Thyroid gland (tissue), 4 donors: ENCODE measurements at regions not wholly inside any gene's neighbourhood (a gene's known extent, or its start where the extent isn't known, plus 50 kb on each side); places are given as distances from the start of the nearest gene placed in this dataset.

Experiments
- DNase-seq, 2 donors: peaks; one replicate each; pipeline ENCODE4 v3.0.0-alpha.2; 2019
- H3K27ac ChIP-seq, 3 donors: fragments of 200-600 bp; sonication (generic); 1 replicate in 2 of 3; 2 replicates in 1 of 3; pipeline ENCODE4 v1.5.1; 2016 to 2019; ENCODE audit warnings: mild to moderate bottlenecking in 1 of 3, moderate library complexity in 1 of 3
- H3K27me3 ChIP-seq: fragments of 200-600 bp; sonication (generic); one replicate; pipeline ENCODE4 v1.5.1; 2019
- H3K36me3 ChIP-seq, 2 donors: fragments of 200-600 bp; sonication (generic); one replicate each; pipeline ENCODE4 v1.5.1; 2016 to 2019
- H3K4me1 ChIP-seq, 2 donors: fragments of 200-600 bp; sonication (generic); one replicate each; pipeline ENCODE4 v1.5.1; 2017 to 2019
- H3K4me3 ChIP-seq, 3 donors: fragments of 200-600 bp; sonication (generic); replicated peaks in 1 of 3; 1 replicate in 2 of 3; 2 replicates in 1 of 3; pipeline ENCODE4 v1.5.1; 2016; ENCODE audit warnings: mild to moderate bottlenecking in 1 of 3
- H3K9me3 ChIP-seq: fragments of 200-600 bp; sonication (generic); one replicate; pipeline ENCODE4 v1.5.1; 2017
- CTCF ChIP-seq, 6 experiments: fragments of 200-600 bp in 3 of 6; fragments of 450-650 bp in 3 of 6; sonication (generic) in 3 of 6; IDR thresholded peaks; one replicate each; pipeline ENCODE4 v1.5.1; 2016 to 2019; ENCODE audit warnings: antibody characterized with exemption in 6 of 6, mild to moderate bottlenecking in 2 of 6, inconsistent platforms in 1 of 6, moderate library complexity in 1 of 6
- POLR2A ChIP-seq, 2 donors: fragments of 450-650 bp; IDR thresholded peaks; one replicate each; pipeline ENCODE4 v1.6.1; 2017; ENCODE audit warnings: antibody characterized with exemption in 2 of 2, mild to moderate bottlenecking in 2 of 2, moderate library complexity in 1 of 2
- WGBS, 2 donors: methylation state at CpG; one replicate each; pipeline ENCODE4 v1.1.5; 2017; 5-methylcytosine and 5-hydroxymethylcytosine counted together
- intact Hi-C: fragments of 100-400 bp; cut with DNase I; formaldehyde crosslinking; loops from one replicate; pipeline ENCODE4 v1.15.1; 2023

- TF ChIP-seq CTCF (IDR thresholded peaks at IDR 0.05) (no peak), POLR2A (IDR thresholded peaks at IDR 0.05) (no peak)
- no peaks in the 10 kb centered on the region for H3K36me3 ChIP-seq
- H3K4me3 ChIP-seq = no peak overlapping the region
- H3K4me1 ChIP-seq = no peaks in the 10 kb centered on the region
- 64 to 73% methylated on average over 1 of the region's 1 CpG for WGBS, 2 donors
- H3K27ac ChIP-seq = no peak overlapping the region
- intact Hi-C loops = no loop called here
- no peaks in the 10 kb centered on the region for H3K27me3 ChIP-seq
- DNase-seq = no peak
- no peaks in the 10 kb centered on the region for H3K9me3 ChIP-seq
These were observed 201.6 kb upstream of the CMC1 start for GRCh38 chr3:28039829-28040228.

GRCh38 chr3:28042095-28042635 lies 199.3 kb upstream of the CMC1 start:
- Histone ChIP-seq H3K27ac (no peak overlapping the region), H3K4me3 (no peak overlapping the region), H3K27me3 (no peaks in the 10 kb centered on the region), H3K4me1 (no peaks in the 10 kb centered on the region), H3K36me3 (no peaks in the 10 kb centered on the region), H3K9me3 (no peaks in the 10 kb centered on the region)
- DNase-seq = no peak
- TF ChIP-seq POLR2A (IDR thresholded peaks at IDR 0.05) = no peak
- no peak for TF ChIP-seq CTCF (IDR thresholded peaks at IDR 0.05)
- intact Hi-C loops = no loop called here
- 62 to 92% methylated on average over 2 of the region's 2 CpGs for WGBS, 2 donors

GRCh38 chr3:28042707-28043106 lies 198.7 kb upstream of the CMC1 start:
- intact Hi-C loops = no loop called here
- Histone ChIP-seq H3K9me3 (no peaks in the 10 kb centered on the region), H3K36me3 (no peaks in the 10 kb centered on the region), H3K4me1 (no peaks in the 10 kb centered on the region), H3K27me3 (no peaks in the 10 kb centered on the region), H3K4me3 (no peak overlapping the region), H3K27ac (no peak overlapping the region)
- TF ChIP-seq POLR2A (IDR thresholded peaks at IDR 0.05) (no peak), CTCF (IDR thresholded peaks at IDR 0.05) (no peak)
- 66 to 74% methylated on average over 1 of the region's 1 CpG for WGBS, 2 donors
- DNase-seq = no peak

- intact Hi-C loops = no loop called here
These were observed 191.3 kb upstream of the CMC1 start for GRCh38 chr3:28050120-28050519.

GRCh38 chr3:28050885-28051284 lies 190.5 kb upstream of the CMC1 start:
- H3K27me3 ChIP-seq = no peaks in the 10 kb centered on the region
- no peaks in the 10 kb centered on the region for H3K9me3 ChIP-seq
- 87 to 94% methylated on average over 2 of the region's 2 CpGs for WGBS, 2 donors
- no peaks in the 10 kb centered on the region for H3K36me3 ChIP-seq
- H3K4me1 ChIP-seq = no peaks in the 10 kb centered on the region
- no peak for TF ChIP-seq POLR2A (IDR thresholded peaks at IDR 0.05)
- TF ChIP-seq CTCF (IDR thresholded peaks at IDR 0.05) = no peak
- no peak for DNase-seq
- H3K27ac ChIP-seq = no peak overlapping the region
- no peak overlapping the region for H3K4me3 ChIP-seq
- intact Hi-C loops = no loop called here

More at GRCh38 chr3:28050120-28050519, 191.3 kb upstream of the CMC1 start:
- Histone ChIP-seq H3K27me3 (no peaks in the 10 kb centered on the region), H3K27ac (no peak overlapping the region), H3K36me3 (no peaks in the 10 kb centered on the region), H3K4me3 (no peak overlapping the region), H3K9me3 (no peaks in the 10 kb centered on the region), H3K4me1 (no peaks in the 10 kb centered on the region)
- 78 to 86% methylated on average over 3 of the region's 3 CpGs for WGBS, 2 donors
- TF ChIP-seq POLR2A (IDR thresholded peaks at IDR 0.05) (no peak), CTCF (IDR thresholded peaks at IDR 0.05) (no peak)
- DNase-seq = no peak
